K562 (cell line): ENCODE measurements at regions not wholly inside any gene's neighbourhood (a gene's known extent, or its start where the extent isn't known, plus 50 kb on each side); places are given as distances from the start of the nearest gene placed in this dataset.

Source experiments
- CBX2 ChIP-seq: fragments of 200-600 bp; sonication (generic); IDR thresholded peaks from one replicate; pipeline ENCODE4 v1.6.1; 2012; ENCODE audit warnings: mild to moderate bottlenecking, low read length, inconsistent platforms; ENCODE audit not compliant: insufficient read depth, poor library complexity, severe bottlenecking
- DDX20 ChIP-seq: fragments of 450-650 bp; IDR thresholded peaks from 2 replicates; pipeline ENCODE4 v1.6.1; 2016; ENCODE audit warnings: missing genetic modification characterization, low read depth, mild to moderate bottlenecking, missing compliant biosample characterization, moderate library complexity
- E2F5 ChIP-seq: sonication (generic); formaldehyde crosslinking; IDR thresholded peaks from 2 replicates; pipeline ENCODE4 v1.8.0; 2022; ENCODE audit warnings: mild to moderate bottlenecking, missing genetic modification reagents
- EP300 ChIP-seq: IDR thresholded peaks from 2 replicates; pipeline ENCODE4 v1.6.1; 2012; ENCODE audit warnings: low read length, improper control_type of control experiment
- ETS1 ChIP-seq: conservative IDR thresholded peaks from 2 replicates; pipeline ENCODE4 v1.6.1; 2011; ENCODE audit warnings: low read depth, mild to moderate bottlenecking, low read length; ENCODE audit not compliant: control insufficient read depth
- FOSL1 ChIP-seq: fragments of 200-800 bp; sonication (Bioruptor generic); conservative IDR thresholded peaks from 2 replicates; pipeline ENCODE4 v1.6.1; 2016; ENCODE audit warnings: missing genetic modification characterization, missing compliant biosample characterization
- JUN ChIP-seq, 2 experiments: sonication (generic) in 1 of 2; formaldehyde crosslinking in 1 of 2; IDR thresholded peaks; 2 replicates each; pipeline versions ENCODE4 v1.6.1 to v1.8.0; 2012 to 2022; ENCODE audit warnings: borderline replicate concordance in 2 of 2, mild to moderate bottlenecking in 2 of 2, improper control_type of control experiment in 1 of 2, low read depth in 1 of 2, low read length in 1 of 2, missing genetic modification reagents in 1 of 2
- MYBL2 ChIP-seq, 2 experiments: fragments of 450-650 bp in 1 of 2; sonication (generic) in 1 of 2; formaldehyde crosslinking in 1 of 2; IDR thresholded peaks; 2 replicates each; pipeline versions ENCODE4 v1.6.1 to v1.8.1; 2017 to 2022; ENCODE audit warnings: borderline replicate concordance in 1 of 2, inconsistent platforms in 1 of 2, low read depth in 1 of 2, mild to moderate bottlenecking in 1 of 2, missing genetic modification reagents in 1 of 2, moderate library complexity in 1 of 2
- POLR2A ChIP-seq: fragments of 450-650 bp; conservative IDR thresholded peaks from 2 replicates; pipeline ENCODE4 v1.6.1; 2016
- PTTG1 ChIP-seq: fragments of 450-650 bp; IDR thresholded peaks from 2 replicates; pipeline ENCODE4 v1.6.1; 2016; ENCODE audit warnings: low read depth, mild to moderate bottlenecking, missing genetic modification characterization, missing compliant biosample characterization
- SIN3B ChIP-seq: fragments of 450-650 bp; IDR thresholded peaks from 2 replicates; pipeline ENCODE4 v1.6.1; 2017; ENCODE audit warnings: low read depth, mild to moderate bottlenecking, moderate library complexity
- SPI1 ChIP-seq: IDR thresholded peaks from 2 replicates; pipeline ENCODE4 v1.6.1; 2011; ENCODE audit warnings: low read depth, low read length, control low read depth, borderline replicate concordance
- SRSF9 ChIP-seq: fragments of 200-400 bp; formaldehyde crosslinking; IDR thresholded peaks from 2 replicates; pipeline ENCODE4 v1.6.1; 2017; ENCODE audit warnings: low read depth, low read length, borderline replicate concordance
- TAF15 ChIP-seq: fragments of 200-400 bp; formaldehyde crosslinking; IDR thresholded peaks from 2 replicates; pipeline ENCODE4 v1.6.1; 2017; ENCODE audit warnings: mild to moderate bottlenecking, low read depth, low read length, moderate library complexity
- TFAP4 ChIP-seq: sonication (generic); formaldehyde crosslinking; IDR thresholded peaks from 2 replicates; pipeline ENCODE4 v1.8.0; 2022; ENCODE audit warnings: missing genetic modification reagents, mild to moderate bottlenecking, moderate library complexity, borderline replicate concordance
- THRAP3 ChIP-seq: fragments of 450-650 bp; IDR thresholded peaks from 2 replicates; pipeline ENCODE4 v1.6.1; 2016; ENCODE audit warnings: mild to moderate bottlenecking, inconsistent platforms, borderline replicate concordance
- USF2 ChIP-seq: sonication (generic); formaldehyde crosslinking; IDR thresholded peaks from 2 replicates; pipeline ENCODE4 v1.5.0; 2020; ENCODE audit warnings: missing genetic modification reagents
- ZBTB26 ChIP-seq: fragments of 450-650 bp; formaldehyde crosslinking; IDR thresholded peaks from 2 replicates; pipeline ENCODE4 v1.4.0; 2022; ENCODE audit warnings: missing genetic modification characterization
- ZNF384 ChIP-seq: IDR thresholded peaks from 2 replicates; pipeline ENCODE4 v1.6.1; 2012; ENCODE audit warnings: low read depth, low read length, improper control_type of control experiment
- ZNF699 ChIP-seq: fragments of 250-450 bp; sonication (Bioruptor Pico); IDR thresholded peaks from 2 replicates; pipeline ENCODE4 v1.8.0; 2021; ENCODE audit warnings: mild to moderate bottlenecking, moderate library complexity; ENCODE audit not compliant: insufficient replicate concordance
- ZNF764 ChIP-seq: fragments of 250-450 bp; sonication (Bioruptor Pico); IDR thresholded peaks from 2 replicates; pipeline ENCODE4 v1.4.0; 2020; ENCODE audit warnings: low read depth, mild to moderate bottlenecking, moderate library complexity

GRCh38 chr9:97237951-97238889 lies 69.2 kb upstream of the CCDC180 start (continued):
- TF ChIP-seq FOSL1 (no peak; the same call in none of the 2 replicates), ETS1 (no peak; the same call in none of the 2 replicates), ZNF764 (no peak), ZBTB26 (CRISPR knock-in tag) (no peak), EP300 (0 out of 2 replicates have a peak, but pooled peaks have one; percentile 21), E2F5 (CRISPR knock-in tag) (peak; percentile 75; the same call in 1 of the 2 replicates), SIN3B (no peak), CBX2 (no peak), TFAP4 (CRISPR knock-in tag) (peak; percentile 80; the same call in 1 of the 2 replicates), MYBL2 (IDR thresholded peaks at IDR 0.05; ENCODE audit: low read depth) (no peak), MYBL2 (CRISPR knock-in tag; IDR thresholded peaks at IDR 0.05; ENCODE audit: borderline replicate concordance) (no peak), SRSF9 (no peak), THRAP3 (no peak), JUN (IDR thresholded peaks at IDR 0.05; ENCODE audit: borderline replicate concordance, low read depth, low read length) (peak; percentile 47; the same call in 1 of the 2 replicates), JUN (CRISPR knock-in tag; IDR thresholded peaks at IDR 0.05; ENCODE audit: borderline replicate concordance) (peak; percentile 73; the same call in 1 of the 2 replicates), POLR2A (peak; percentile 92), USF2 (no peak; the same call in 1 of the 2 replicates), ZNF699 (CRISPR knock-in tag) (no peak), ZNF384 (no peak), DDX20 (tag) (no peak), PTTG1 (tag) (no peak), TAF15 (no peak), SPI1 (no peak)
